Loucy (cell line): ENCODE measurements at regions not wholly inside any gene's neighbourhood (a gene's known extent, or its start where the extent isn't known, plus 50 kb on each side); places are given as distances from the start of the nearest gene placed in this dataset.

Experiments used
- H2AFZ ChIP-seq: fragments of 200-600 bp; sonication (generic); 2 replicates; pipeline ENCODE4 v1.6.0; 2016; ENCODE audit warnings: antibody characterized with exemption, mild to moderate bottlenecking, low read length, moderate library complexity
- H3F3A ChIP-seq: fragments of 200-600 bp; 2 replicates; pipeline ENCODE4 v1.6.0; 2016; ENCODE audit warnings: antibody characterized with exemption, low read depth, mild to moderate bottlenecking
- H3K27me3 ChIP-seq: fragments of 200-600 bp; sonication (generic); 2 replicates; pipeline ENCODE4 v1.6.1; 2014; ENCODE audit warnings: low read length, mild to moderate bottlenecking; ENCODE audit not compliant: insufficient read depth, poor library complexity, severe bottlenecking
- H3K36me3 ChIP-seq: fragments of 200-600 bp; sonication (generic); 2 replicates; pipeline ENCODE4 v1.6.1; 2016; ENCODE audit warnings: low read length; ENCODE audit not compliant: insufficient read depth
- H3K4me1 ChIP-seq: fragments of 200-600 bp; sonication (generic); 2 replicates; pipeline ENCODE4 v1.5.1; 2014; ENCODE audit warnings: low read length, mild to moderate bottlenecking; ENCODE audit not compliant: insufficient read depth, poor library complexity, severe bottlenecking
- H3K4me2 ChIP-seq: fragments of 200-600 bp; sonication (generic); 2 replicates; pipeline ENCODE4 v1.6.0; 2014; ENCODE audit warnings: antibody characterized with exemption, low read length, low read depth, mild to moderate bottlenecking; ENCODE audit not compliant: poor library complexity, severe bottlenecking
- H3K4me3 ChIP-seq: fragments of 200-600 bp; sonication (generic); 2 replicates; pipeline ENCODE4 v1.5.1; 2014; ENCODE audit warnings: low read length, mild to moderate bottlenecking, mixed read lengths; ENCODE audit not compliant: poor library complexity, severe bottlenecking
- H3K79me2 ChIP-seq: fragments of 200-600 bp; sonication (generic); 2 replicates; pipeline ENCODE4 v1.6.1; 2014; ENCODE audit warnings: low read length; ENCODE audit not compliant: insufficient read depth
- H3K9ac ChIP-seq: fragments of 200-600 bp; sonication (generic); 2 replicates; pipeline ENCODE4 v1.6.0; 2014; ENCODE audit warnings: mild to moderate bottlenecking, low read depth, low read length, moderate library complexity; ENCODE audit not compliant: poor library complexity, severe bottlenecking
- H3K9me2 ChIP-seq: fragments of 200-600 bp; sonication (generic); replicated peaks from 2 replicates; pipeline ENCODE4 v1.6.1; 2016; ENCODE audit warnings: low read depth, low read length, mixed read lengths
- H3K9me3 ChIP-seq: fragments of 200-600 bp; sonication (generic); 2 replicates; pipeline ENCODE4 v1.6.1; 2014; ENCODE audit warnings: mild to moderate bottlenecking, antibody characterized with exemption, low read length, low read depth; ENCODE audit not compliant: insufficient read depth
- H4K20me1 ChIP-seq: fragments of 200-600 bp; sonication (generic); 2 replicates; pipeline ENCODE4 v1.6.0; 2014; ENCODE audit warnings: antibody characterized with exemption, low read length, mild to moderate bottlenecking; ENCODE audit not compliant: insufficient read depth, poor library complexity, severe bottlenecking
- CTCF ChIP-seq: fragments of 200-600 bp; sonication (generic); conservative IDR thresholded peaks from 2 replicates; pipeline ENCODE4 v1.5.1; 2014; ENCODE audit warnings: mild to moderate bottlenecking, antibody characterized with exemption, low read length
- EZH2phosphoT487 ChIP-seq: fragments of 200-600 bp; IDR thresholded peaks from 2 replicates; pipeline ENCODE4 v1.6.1; 2018; ENCODE audit warnings: antibody characterized with exemption, mild to moderate bottlenecking, moderate library complexity, borderline replicate concordance

DNA sequence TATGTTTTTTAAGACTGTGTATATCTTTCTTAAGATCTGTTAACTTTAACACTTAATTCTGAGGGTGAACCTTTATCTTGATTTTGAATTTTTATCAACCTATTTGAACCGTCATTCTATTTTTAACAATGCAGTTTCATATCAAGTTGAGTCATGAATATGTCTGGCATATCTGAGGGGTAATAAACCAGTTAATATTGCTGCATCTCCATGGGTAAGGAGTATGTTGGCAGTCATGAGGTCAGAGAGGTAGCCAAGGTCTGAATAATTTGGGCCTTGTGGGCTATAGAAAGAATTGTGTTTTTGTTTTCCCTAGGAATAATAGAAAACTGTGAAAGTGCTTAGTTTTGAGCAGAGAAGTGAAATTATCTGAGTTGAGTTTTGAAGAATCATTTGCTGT lies 419.0 kb downstream of the PLK2 start:
- H2AFZ ChIP-seq: no peak overlapping the region
- no peaks in the 10 kb centered on the region for H3K9me2 ChIP-seq
- H3K79me2 ChIP-seq: no peaks in the 10 kb centered on the region
- H3K27me3 ChIP-seq: no peaks in the 10 kb centered on the region
- H3K4me3 ChIP-seq: no peak overlapping the region
- no peak overlapping the region for H3K9ac ChIP-seq
- H3K9me3 ChIP-seq: no peaks in the 10 kb centered on the region
- H3F3A ChIP-seq: no peaks in the 10 kb centered on the region
- no peak for TF ChIP-seq CTCF
- TF ChIP-seq EZH2phosphoT487: no peak
- H3K36me3 ChIP-seq: no peaks in the 10 kb centered on the region
- no peaks in the 10 kb centered on the region for H4K20me1 ChIP-seq
- H3K4me1 ChIP-seq: peaks cover 16% of the 10 kb centered on the region
- H3K4me2 ChIP-seq: no peak overlapping the region

- Histone ChIP-seq H3K9me2 (no peaks in the 10 kb centered on the region), H3K27me3 (no peaks in the 10 kb centered on the region), H3K36me3 (no peaks in the 10 kb centered on the region), H2AFZ (no peak overlapping the region; the same call in 1 of the 2 replicates), H3K79me2 (no peaks in the 10 kb centered on the region), H3K9ac (no peak overlapping the region), H3K9me3 (no peaks in the 10 kb centered on the region), H4K20me1 (no peaks in the 10 kb centered on the region), H3K4me2 (no peak overlapping the region), H3K4me3 (no peak overlapping the region), H3K4me1 (peaks cover 16% of the 10 kb centered on the region), H3F3A (no peaks in the 10 kb centered on the region)
- no peak for TF ChIP-seq EZH2phosphoT487
- TF ChIP-seq CTCF: no peak
Measured at GRCh38 chr5:58040044-58040443, 419.8 kb downstream of the PLK2 start.

DNA sequence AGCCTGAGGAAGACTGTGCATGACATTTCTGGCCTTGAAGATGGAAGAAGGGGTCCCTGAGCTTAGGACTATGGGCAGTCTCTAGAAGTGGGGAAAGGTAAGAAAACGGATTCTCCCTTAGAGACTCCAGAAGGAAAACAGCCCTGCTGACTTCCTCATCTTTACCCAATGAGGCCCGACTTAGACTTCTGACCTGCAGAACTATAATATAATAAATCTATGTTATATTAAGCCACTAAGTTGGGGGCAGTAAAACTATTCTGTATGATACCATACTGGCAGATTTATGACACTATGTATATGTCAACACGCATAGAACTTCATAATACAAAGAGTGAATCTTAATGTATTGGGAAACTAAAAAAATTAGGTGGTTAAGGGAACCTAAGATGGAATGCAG lies 422.0 kb downstream of the PLK2 start:
- H3F3A ChIP-seq: no peaks in the 10 kb centered on the region
- H3K27me3 ChIP-seq: no peaks in the 10 kb centered on the region
- H2AFZ ChIP-seq: no peak overlapping the region
- no peak overlapping the region for H3K4me2 ChIP-seq
- H3K79me2 ChIP-seq: no peaks in the 10 kb centered on the region
- H3K36me3 ChIP-seq: no peaks in the 10 kb centered on the region
- H3K4me3 ChIP-seq: no peak overlapping the region
- no peaks in the 10 kb centered on the region for H3K9me3 ChIP-seq
- H3K9ac ChIP-seq: no peak overlapping the region
- no peaks in the 10 kb centered on the region for H3K9me2 ChIP-seq
- peaks cover 16% of the 10 kb centered on the region for H3K4me1 ChIP-seq
- no peaks in the 10 kb centered on the region for H4K20me1 ChIP-seq
- TF ChIP-seq CTCF (no peak), EZH2phosphoT487 (no peak)
